Erythroblast (primary cell): ENCODE measurements at regions not wholly inside any gene's neighbourhood (a gene's known extent, or its start where the extent isn't known, plus 50 kb on each side); places are given as distances from the start of the nearest gene placed in this dataset.

Source experiments
- GATA1 ChIP-seq: IDR thresholded peaks from 2 replicates; pipeline ENCODE4 v1.6.1; 2011; ENCODE audit warnings: low read depth, mild to moderate bottlenecking, control low read depth, low read length, moderate library complexity
- POLR2A ChIP-seq: IDR thresholded peaks from 2 replicates; pipeline ENCODE4 v1.6.1; 2011; ENCODE audit warnings: mild to moderate bottlenecking, low read length

DNA sequence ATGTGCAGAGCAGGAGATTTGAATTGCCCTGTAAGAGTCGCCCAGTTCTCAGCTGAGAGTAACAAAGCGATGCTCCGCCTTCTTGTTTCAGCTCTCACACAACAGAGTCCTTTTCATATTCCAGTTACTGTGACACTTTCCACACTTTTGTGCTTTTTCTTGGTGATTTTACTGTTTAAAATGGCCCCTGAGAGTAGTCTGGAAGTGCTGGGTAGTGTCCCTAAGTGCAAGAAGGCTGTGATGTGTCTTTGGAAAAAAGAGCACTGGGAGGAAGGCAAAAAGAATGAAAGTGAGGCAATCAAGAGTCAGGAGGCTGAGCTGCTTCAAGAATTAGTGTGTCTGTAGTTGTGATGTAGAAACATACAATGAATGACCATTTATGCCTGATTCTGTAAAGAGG is 201.2 kb upstream of the SEMA3E start:
- TF ChIP-seq POLR2A (no peak), GATA1 (no peak)
